Lung (tissue), 11 donors: ENCODE measurements at regions not wholly inside any gene's neighbourhood (a gene's known extent, or its start where the extent isn't known, plus 50 kb on each side); places are given as distances from the start of the nearest gene placed in this dataset.

ENCODE experiments used
- ATAC-seq: fragments of 200-7000 bp; cut with Tn5 transposase; one replicate; pipeline ENCODE4 v1.9.1; 2020; ENCODE audit warnings: moderate number of reproducible peaks; ENCODE audit not compliant: insufficient read depth, low FRiP score
- DNase-seq, 3 donors: peaks; one replicate each; pipeline ENCODE4 v3.0.0-alpha.2; 2013 to 2017
- H3K27ac ChIP-seq, 2 donors: one replicate each; pipeline ENCODE4 v1.5.1; 2013; ENCODE audit warnings: mild to moderate bottlenecking in 2 of 2, moderate library complexity in 2 of 2, control low read depth in 1 of 2, inconsistent platforms in 1 of 2, low read depth in 1 of 2, low read length in 1 of 2
- H3K27me3 ChIP-seq, 3 donors: one replicate each; pipeline ENCODE4 v1.5.1; 2013; ENCODE audit warnings: low read length in 2 of 3; ENCODE audit not compliant: control insufficient read depth in 3 of 3, insufficient read depth in 3 of 3
- H3K36me3 ChIP-seq, 4 donors: one replicate each; pipeline ENCODE4 v1.5.1; 2013; ENCODE audit warnings: low read length in 4 of 4, mild to moderate bottlenecking in 1 of 4, moderate library complexity in 1 of 4; ENCODE audit not compliant: control insufficient read depth in 4 of 4, insufficient read depth in 4 of 4
- H3K4me1 ChIP-seq, 5 donors: one replicate each; pipeline ENCODE4 v1.5.1; 2013; ENCODE audit warnings: low read length in 5 of 5, mild to moderate bottlenecking in 2 of 5, moderate library complexity in 1 of 5; ENCODE audit not compliant: control insufficient read depth in 5 of 5, insufficient read depth in 5 of 5
- H3K4me3 ChIP-seq: one replicate; pipeline ENCODE4 v1.5.1; 2013; ENCODE audit warnings: mild to moderate bottlenecking, control low read depth, moderate library complexity
- H3K9ac ChIP-seq, 2 donors: one replicate each; pipeline ENCODE4 v1.5.1; 2013; ENCODE audit warnings: low read length in 2 of 2, control low read depth in 1 of 2; ENCODE audit not compliant: insufficient read depth in 1 of 2
- H3K9me3 ChIP-seq, 4 donors: one replicate each; pipeline ENCODE4 v1.5.1; 2013; ENCODE audit warnings: low read length in 3 of 4, mild to moderate bottlenecking in 1 of 4, moderate library complexity in 1 of 4; ENCODE audit not compliant: control insufficient read depth in 4 of 4, insufficient read depth in 3 of 4
- WGBS, 2 donors: extraction: QIAGEN DNeasy Blood & Tissue Kit; methylation state at CpG; one replicate each; pipeline ENCODE4 v1.1.7; 2013; 5-methylcytosine and 5-hydroxymethylcytosine counted together
- TF ChIP-seq, protein P1 (sequence below): IDR thresholded peaks from 2 replicates; pipeline ENCODE4 v1.5.1; 2012; ENCODE audit warnings: mild to moderate bottlenecking; ENCODE audit errors: control extremely low read depth, extremely low read depth
- donor health status: control.
- donor health status: control.
- donor health status: Bipolar disorder and iron deficiency.
- donor health status: healthy.
- donor health status: DM: yes; HTN: yes; CAD: no.

DNA sequence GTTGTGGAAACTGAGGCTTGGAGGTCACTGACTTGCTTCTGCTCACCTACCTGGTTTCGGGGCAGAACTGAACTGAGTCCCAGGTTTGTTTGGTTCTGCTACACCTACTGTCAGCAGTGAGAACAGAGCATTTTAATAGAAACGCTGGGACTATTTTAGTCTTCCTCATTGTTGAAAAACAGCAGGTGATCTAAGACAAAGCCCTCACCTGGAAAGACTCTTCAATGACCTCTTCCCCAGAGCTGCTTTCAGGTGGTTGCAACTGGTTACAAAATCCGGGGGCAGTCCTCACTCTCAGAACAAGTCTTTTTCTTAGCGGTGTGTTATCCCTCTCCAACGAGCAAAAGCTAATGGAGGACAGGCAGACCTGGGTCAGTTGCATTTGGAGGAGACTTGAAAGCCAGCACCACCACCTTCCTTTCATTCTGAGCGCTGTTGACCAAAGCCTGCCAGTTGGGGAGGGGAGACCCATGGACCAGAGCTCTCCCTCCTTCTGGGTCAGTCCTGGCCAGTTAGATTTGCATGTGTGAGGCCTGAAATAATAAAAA, 217.0 kb downstream of the NCK2 start:
- no peaks in the 10 kb centered on the region for H3K36me3 ChIP-seq
- ATAC-seq, result no peak

DNA sequence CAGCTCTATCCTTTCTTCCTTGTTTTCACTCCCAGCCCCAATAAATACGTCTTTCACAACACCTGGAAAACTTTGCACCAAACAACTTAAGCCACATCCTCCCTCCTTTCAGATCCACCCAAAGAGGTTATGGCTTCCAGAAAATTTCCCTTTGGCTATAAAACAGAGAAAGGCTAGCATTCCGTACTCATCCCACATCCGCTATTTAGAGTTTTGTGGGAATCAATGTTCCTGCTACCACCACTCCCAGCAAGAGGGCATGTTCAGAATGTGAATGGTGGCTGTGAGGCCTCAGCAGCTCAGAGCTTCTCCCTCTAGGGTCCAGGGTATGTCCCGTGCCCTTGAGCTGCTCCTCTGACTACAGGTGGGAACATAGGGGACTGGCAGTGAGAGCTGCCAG, 214.6 kb downstream of the NCK2 start:
- H3K4me3 ChIP-seq, result no peak overlapping the region
- DNase-seq, result no peak
- WGBS, 2 donors, result 88 to 92% methylated on average over 4 of the region's 4 CpGs
- H3K27me3 ChIP-seq, result no peaks in the 10 kb centered on the region
- TF ChIP-seq, protein P1, sequence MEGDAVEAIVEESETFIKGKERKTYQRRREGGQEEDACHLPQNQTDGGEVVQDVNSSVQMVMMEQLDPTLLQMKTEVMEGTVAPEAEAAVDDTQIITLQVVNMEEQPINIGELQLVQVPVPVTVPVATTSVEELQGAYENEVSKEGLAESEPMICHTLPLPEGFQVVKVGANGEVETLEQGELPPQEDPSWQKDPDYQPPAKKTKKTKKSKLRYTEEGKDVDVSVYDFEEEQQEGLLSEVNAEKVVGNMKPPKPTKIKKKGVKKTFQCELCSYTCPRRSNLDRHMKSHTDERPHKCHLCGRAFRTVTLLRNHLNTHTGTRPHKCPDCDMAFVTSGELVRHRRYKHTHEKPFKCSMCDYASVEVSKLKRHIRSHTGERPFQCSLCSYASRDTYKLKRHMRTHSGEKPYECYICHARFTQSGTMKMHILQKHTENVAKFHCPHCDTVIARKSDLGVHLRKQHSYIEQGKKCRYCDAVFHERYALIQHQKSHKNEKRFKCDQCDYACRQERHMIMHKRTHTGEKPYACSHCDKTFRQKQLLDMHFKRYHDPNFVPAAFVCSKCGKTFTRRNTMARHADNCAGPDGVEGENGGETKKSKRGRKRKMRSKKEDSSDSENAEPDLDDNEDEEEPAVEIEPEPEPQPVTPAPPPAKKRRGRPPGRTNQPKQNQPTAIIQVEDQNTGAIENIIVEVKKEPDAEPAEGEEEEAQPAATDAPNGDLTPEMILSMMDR, result no peak
- no peak overlapping the region for H3K9ac ChIP-seq
- no peak for ATAC-seq
- peaks cover 0 to 3% (median 0%) of the 10 kb centered on the region in 4 donors for H3K9me3 ChIP-seq
- peaks cover 0 to 3% (median 0%) of the 10 kb centered on the region in 5 donors for H3K4me1 ChIP-seq
- H3K36me3 ChIP-seq, result no peaks in the 10 kb centered on the region
- no peak overlapping the region for H3K27ac ChIP-seq

More for the DNA sequence above, 217.0 kb downstream of the NCK2 start:
- H3K4me3 ChIP-seq, result no peak overlapping the region
- no peak for DNase-seq
- no peak overlapping the region for H3K9ac ChIP-seq
- H3K27me3 ChIP-seq, result no peaks in the 10 kb centered on the region
- peaks cover 0 to 3% (median 0%) of the 10 kb centered on the region in 4 donors for H3K9me3 ChIP-seq
- no peak overlapping the region for H3K27ac ChIP-seq
- TF ChIP-seq, protein P1, result no peak
- peaks cover 0 to 4% (median 0%) of the 10 kb centered on the region in 5 donors for H3K4me1 ChIP-seq
- 91 to 96% methylated on average over 6 of the region's 6 CpGs for WGBS, 2 donors

DNA sequence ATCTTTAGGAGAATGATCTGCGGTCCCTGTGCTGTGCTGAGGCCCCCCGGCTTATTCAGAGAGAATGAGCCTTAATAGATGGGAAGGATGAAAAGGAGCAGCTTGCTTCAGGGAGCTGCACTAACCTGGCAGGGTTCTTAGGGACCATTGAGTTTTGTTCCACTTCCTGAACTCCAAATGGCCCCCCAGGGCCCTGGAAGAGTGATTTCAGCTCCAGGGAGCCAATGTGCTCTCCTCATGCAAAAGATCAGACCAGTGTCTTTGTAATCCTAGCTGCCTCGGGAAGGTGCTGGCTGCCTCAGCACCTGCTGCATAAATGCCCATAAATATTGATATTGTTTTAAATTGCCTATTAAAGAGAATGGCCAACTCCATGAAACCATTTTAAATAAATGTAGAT, 210.2 kb downstream of the NCK2 start:
- DNase-seq (no peak), ATAC-seq (no peak)
- Histone ChIP-seq H3K27me3 (no peaks in the 10 kb centered on the region), H3K4me1 (no peaks in the 10 kb centered on the region), H3K36me3 (no peaks in the 10 kb centered on the region), H3K4me3 (no peak overlapping the region), H3K27ac (no peak overlapping the region), H3K9ac (no peak overlapping the region), H3K9me3 (peaks cover 0 to 3% (median 0%) of the 10 kb centered on the region in 4 donors)
- TF ChIP-seq, protein P1, result no peak
- 84 to 95% methylated on average over 3 of the region's 3 CpGs for WGBS, 2 donors

DNA sequence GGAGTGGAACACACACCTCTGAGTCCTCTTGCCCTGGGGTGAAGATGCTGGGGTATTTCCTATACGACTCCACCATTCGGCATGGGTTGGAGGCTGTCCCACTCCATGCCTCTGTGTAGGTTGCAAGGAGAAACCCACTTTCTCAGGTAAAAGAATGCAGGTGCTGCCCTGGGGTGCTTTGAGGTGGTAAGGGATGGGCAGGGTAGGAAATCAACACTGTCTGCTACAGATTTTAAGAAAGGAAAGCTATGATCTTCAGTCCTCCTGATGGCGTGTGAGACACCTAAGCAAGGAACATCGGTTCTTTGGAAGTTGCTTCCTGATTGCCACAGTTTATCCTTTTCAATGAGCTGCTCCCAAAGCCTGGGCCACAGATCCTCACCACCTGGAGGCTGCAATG, 209.2 kb downstream of the NCK2 start:
- Histone ChIP-seq H3K4me3 (no peak overlapping the region), H3K4me1 (no peaks in the 10 kb centered on the region), H3K9ac (no peak overlapping the region), H3K27ac (no peak overlapping the region), H3K36me3 (no peaks in the 10 kb centered on the region), H3K9me3 (peaks cover 0 to 3% (median 0%) of the 10 kb centered on the region in 4 donors), H3K27me3 (no peaks in the 10 kb centered on the region)
- DNase-seq (no peak), ATAC-seq (no peak)
- TF ChIP-seq, protein P1, result no peak
- 94 to 98% methylated on average over 4 of the region's 4 CpGs for WGBS, 2 donors
